GM12878 (cell line): ENCODE measurements at regions not wholly inside any gene's neighbourhood (a gene's known extent, or its start where the extent isn't known, plus 50 kb on each side); places are given as distances from the start of the nearest gene placed in this dataset.

ENCODE experiments used
- ATAC-seq: fragments of 200-7000 bp; cut with Tn5 transposase; 3 replicates; pipeline ENCODE4 v1.9.1; 2020; ENCODE audit warnings: mild to moderate bottlenecking, moderate library complexity
- BruUV-seq: library from RNA; stranded (reverse); fragments of 400-500 nt; replicated peaks from 2 replicates; lab custom pipeline; 2021; lab: Mats Ljungman, UMichigan
- CTCF ChIA-PET: fragments of 300-600 bp; sonication (Branson Sonifier 250); formaldehyde crosslinking; extraction: SDS; loops from one replicate; lab custom pipeline; 2021; ENCODE audit warnings: inconsistent platforms; lab: Yijun Ruan, JAX
- POLR2A ChIA-PET: fragments of 350-600 bp; formaldehyde crosslinking; extraction: SDS; loops from one replicate; lab custom pipeline; 2021; ENCODE audit warnings: inconsistent platforms; lab: Charles Lee
- RAD21 ChIA-PET: fragments of 300-600 bp; sonication (Branson Sonifier 250); formaldehyde crosslinking; loops from one replicate; lab custom pipeline; 2023; ENCODE audit warnings: antibody characterized with exemption; ENCODE audit not compliant: unreplicated experiment; lab: Charles Lee
- SMC1A ChIA-PET: fragments of 300-600 bp; sonication (Branson Sonifier 250); formaldehyde crosslinking; loops from one replicate; lab custom pipeline; 2023; ENCODE audit not compliant: unreplicated experiment, uncharacterized antibody; lab: Charles Lee
- DNase-seq: peaks from one replicate; pipeline ENCODE4 v3.0.0-alpha.2; 2011; ENCODE audit warnings: low read depth, low spot score
- FAIRE-seq: peaks from 3 replicates; lab custom pipeline; 2011; peaks lifted over from hg19 to GRCh38; lab: Jason Lieb, UNC
- H2AFZ ChIP-seq: 2 replicates; pipeline ENCODE4 v1.6.0; 2011; ENCODE audit warnings: low read depth, low read length, control low read depth; ENCODE audit not compliant: control insufficient read depth
- H3K27ac ChIP-seq: 2 replicates; pipeline ENCODE4 v1.5.1; 2011; ENCODE audit warnings: control low read depth; ENCODE audit not compliant: control insufficient read depth, insufficient read depth
- H3K27me3 ChIP-seq, 2 experiments: replicated peaks in 1 of 2; 2 replicates each; pipeline versions ENCODE4 v1.6.0 to v1.6.1; 2011; ENCODE audit warnings: low read length in 1 of 2; ENCODE audit not compliant: control insufficient read depth in 2 of 2, insufficient read depth in 2 of 2
- H3K36me3 ChIP-seq, 2 experiments: 2 replicates each; pipeline ENCODE4 v1.5.1; 2011; ENCODE audit warnings: low read length in 1 of 2; ENCODE audit not compliant: control insufficient read depth in 2 of 2, insufficient read depth in 2 of 2
- H3K4me1 ChIP-seq: 2 replicates; pipeline ENCODE4 v1.6.1; 2011; ENCODE audit warnings: mild to moderate bottlenecking, low read length, moderate library complexity, mixed read lengths; ENCODE audit not compliant: control insufficient read depth, insufficient read depth
- H3K4me2 ChIP-seq: 2 replicates; pipeline ENCODE4 v1.6.0; 2011; ENCODE audit warnings: control low read depth; ENCODE audit not compliant: control insufficient read depth, insufficient read depth
- H3K4me3 ChIP-seq: fragments of 200-600 bp; sonication (generic); 2 replicates; pipeline ENCODE4 v1.5.1; 2016
- H3K79me2 ChIP-seq: 2 replicates; pipeline ENCODE4 v1.6.0; 2011; ENCODE audit warnings: low read length; ENCODE audit not compliant: control insufficient read depth, insufficient read depth
- H3K9ac ChIP-seq: 2 replicates; pipeline ENCODE4 v1.8.0; 2011; ENCODE audit warnings: low read length, control low read depth, mixed read lengths; ENCODE audit not compliant: control insufficient read depth, insufficient read depth
- H3K9me3 ChIP-seq: replicated peaks from 3 replicates; pipeline ENCODE4 v1.5.1; 2011; ENCODE audit warnings: mild to moderate bottlenecking, low read length; ENCODE audit not compliant: control insufficient read depth, insufficient read depth
- H4K20me1 ChIP-seq: 2 replicates; pipeline ENCODE4 v1.6.0; 2011; ENCODE audit not compliant: control insufficient read depth, insufficient read depth
- ETV6 ChIP-seq, 2 experiments: fragments of 450-650 bp in 1 of 2; IDR thresholded peaks in 1 of 2; conservative IDR thresholded peaks in 1 of 2; 2 replicates each; pipeline ENCODE4 v1.6.1; 2014; ENCODE audit warnings: antibody characterized with exemption in 1 of 2, borderline replicate concordance in 1 of 2, low read depth in 1 of 2, mild to moderate bottlenecking in 1 of 2, moderate library complexity in 1 of 2
- HDGF ChIP-seq: fragments of 450-650 bp; IDR thresholded peaks from 2 replicates; pipeline ENCODE4 v1.6.1; 2016; ENCODE audit warnings: antibody characterized with exemption
- KAT2A ChIP-seq: conservative IDR thresholded peaks from 2 replicates; pipeline ENCODE4 v1.6.1; 2011; ENCODE audit warnings: low read depth, low read length; ENCODE audit not compliant: control insufficient read depth
- POU2F2 ChIP-seq: IDR thresholded peaks from 3 replicates; pipeline ENCODE4 v1.6.1; 2011; ENCODE audit warnings: low read depth, mild to moderate bottlenecking, low read length, borderline replicate concordance
- TCF12 ChIP-seq: IDR thresholded peaks from 2 replicates; pipeline ENCODE4 v1.6.1; 2011; ENCODE audit warnings: low read depth, mild to moderate bottlenecking, low read length
- ZNF687 ChIP-seq: fragments of 450-650 bp; IDR thresholded peaks from 2 replicates; pipeline ENCODE4 v1.6.1; 2017; ENCODE audit warnings: mild to moderate bottlenecking, moderate library complexity
- WGBS: methylation state at CpG from one replicate; pipeline ENCODE4 v1.1.6; 2016; ENCODE audit warnings: low lambda C conversion rate; ENCODE audit not compliant: insufficient replicate concordance, insufficient coverage; ENCODE audit errors: missing lambda C conversion rate; 5-methylcytosine and 5-hydroxymethylcytosine counted together
- in situ Hi-C: fragments of 300-500 bp; cut with MboI; formaldehyde crosslinking; loops from 9 replicates; pipeline ENCODE4 v1.14.3; 2018; ENCODE audit warnings: mixed read lengths
- intact Hi-C: fragments of 100-400 bp; cut with micrococcal nuclease; formaldehyde crosslinking; loops from one replicate; pipeline ENCODE4 v1.14.2; 2022; ENCODE audit not compliant: unreplicated experiment
- TF ChIP-seq, protein P1 (sequence below): fragments of 450-650 bp; formaldehyde crosslinking; IDR thresholded peaks from 2 replicates; pipeline ENCODE4 v1.4.0; 2020; ENCODE audit warnings: mild to moderate bottlenecking, moderate library complexity

- H3K9me3 ChIP-seq = no peaks in the 10 kb centered on the region
- ATAC-seq (no peak), FAIRE-seq (no peak), DNase-seq (no peak)
- intact Hi-C loops = no loop called here
- H3K4me3 ChIP-seq = no peak overlapping the region
- no peak overlapping the region for H3K9ac ChIP-seq
- no peak overlapping the region for H2AFZ ChIP-seq
- 33% methylated on average over 19 of the region's 19 CpGs for WGBS
- ChIA-PET RAD21 (no interaction called here), POLR2A (no interaction called here), CTCF (interaction anchor here (1.6 to 1.7 kb wide), 2 partner anchors 17 to 218 kb away, joined by 5 read pairs; no protein-coding TSS in a partner anchor), SMC1A (no interaction called here)
- in situ Hi-C loops = no loop called here
- TF ChIP-seq HDGF (no peak), KAT2A (no peak), ZNF687 (no peak), POU2F2 (no peak), ETV6 (conservative IDR thresholded peaks at IDR 0.05 in 1 of 2, IDR thresholded peaks at IDR 0.05 in 1 of 2; ENCODE audit: borderline replicate concordance in 1 of 2, low read depth in 1 of 2) (no peak), TCF12 (no peak)
- TF ChIP-seq, protein P1, sequence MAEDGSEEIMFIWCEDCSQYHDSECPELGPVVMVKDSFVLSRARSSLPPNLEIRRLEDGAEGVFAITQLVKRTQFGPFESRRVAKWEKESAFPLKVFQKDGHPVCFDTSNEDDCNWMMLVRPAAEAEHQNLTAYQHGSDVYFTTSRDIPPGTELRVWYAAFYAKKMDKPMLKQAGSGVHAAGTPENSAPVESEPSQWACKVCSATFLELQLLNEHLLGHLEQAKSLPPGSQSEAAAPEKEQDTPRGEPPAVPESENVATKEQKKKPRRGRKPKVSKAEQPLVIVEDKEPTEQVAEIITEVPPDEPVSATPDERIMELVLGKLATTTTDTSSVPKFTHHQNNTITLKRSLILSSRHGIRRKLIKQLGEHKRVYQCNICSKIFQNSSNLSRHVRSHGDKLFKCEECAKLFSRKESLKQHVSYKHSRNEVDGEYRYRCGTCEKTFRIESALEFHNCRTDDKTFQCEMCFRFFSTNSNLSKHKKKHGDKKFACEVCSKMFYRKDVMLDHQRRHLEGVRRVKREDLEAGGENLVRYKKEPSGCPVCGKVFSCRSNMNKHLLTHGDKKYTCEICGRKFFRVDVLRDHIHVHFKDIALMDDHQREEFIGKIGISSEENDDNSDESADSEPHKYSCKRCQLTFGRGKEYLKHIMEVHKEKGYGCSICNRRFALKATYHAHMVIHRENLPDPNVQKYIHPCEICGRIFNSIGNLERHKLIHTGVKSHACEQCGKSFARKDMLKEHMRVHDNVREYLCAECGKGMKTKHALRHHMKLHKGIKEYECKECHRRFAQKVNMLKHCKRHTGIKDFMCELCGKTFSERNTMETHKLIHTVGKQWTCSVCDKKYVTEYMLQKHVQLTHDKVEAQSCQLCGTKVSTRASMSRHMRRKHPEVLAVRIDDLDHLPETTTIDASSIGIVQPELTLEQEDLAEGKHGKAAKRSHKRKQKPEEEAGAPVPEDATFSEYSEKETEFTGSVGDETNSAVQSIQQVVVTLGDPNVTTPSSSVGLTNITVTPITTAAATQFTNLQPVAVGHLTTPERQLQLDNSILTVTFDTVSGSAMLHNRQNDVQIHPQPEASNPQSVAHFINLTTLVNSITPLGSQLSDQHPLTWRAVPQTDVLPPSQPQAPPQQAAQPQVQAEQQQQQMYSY = no peak
- no TSS peak for BruUV-seq
- H3K4me1 ChIP-seq = no peaks in the 10 kb centered on the region
- H4K20me1 ChIP-seq = no peaks in the 10 kb centered on the region
- H3K27me3 ChIP-seq = peaks cover 0 to 2% of the 10 kb centered on the region in 2 experiments; a peak in 1 of 4 replicates
- no peak overlapping the region for H3K27ac ChIP-seq
- no peak overlapping the region for H3K4me2 ChIP-seq
- no peaks in the 10 kb centered on the region for H3K79me2 ChIP-seq
- no peaks in the 10 kb centered on the region for H3K36me3 ChIP-seq
These were observed 118.7 kb downstream of the IER5 start for GRCh38 chr1:181206979-181207790.
